Activated naive CD8-positive, alpha-beta T cell treated with anti-CD3 and anti-CD28 coated beads, Interleukin-2, amount 50 U/mL, for 16 hours (primary cell): ENCODE measurements at regions not wholly inside any gene's neighbourhood (a gene's known extent, or its start where the extent isn't known, plus 50 kb on each side); places are given as distances from the start of the nearest gene placed in this dataset.
"Not testable (repeated sequence)": the region's sequence is repeated elsewhere in the genome, so short reads cannot be mapped to it uniquely, and the experiment has no call there.

Source experiments
- DNase-seq: peaks from one replicate; pipeline ENCODE4 v3.0.0-alpha.2; 2020; ENCODE audit warnings: low read depth, low spot score

DNA sequence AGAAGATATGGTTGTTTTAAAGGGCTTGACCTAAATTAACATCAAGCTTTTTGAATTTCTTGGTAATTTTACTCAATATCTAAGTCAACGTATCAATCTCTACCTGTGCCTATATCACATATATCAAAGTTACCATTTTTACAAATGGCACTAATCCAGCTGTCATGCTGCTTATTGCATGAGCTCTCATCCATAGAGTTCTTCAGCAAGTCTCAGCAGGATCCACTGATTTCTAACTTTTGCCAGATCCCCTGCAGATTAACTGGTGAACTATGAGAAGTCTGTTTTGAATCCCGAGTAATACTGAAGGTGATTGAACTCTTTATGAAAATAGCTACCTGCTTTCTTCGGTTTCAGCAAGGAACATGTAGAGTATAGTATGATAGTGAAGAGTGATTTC lies 1239.8 kb upstream of the ACO1 start:
- no peak for DNase-seq

DNA sequence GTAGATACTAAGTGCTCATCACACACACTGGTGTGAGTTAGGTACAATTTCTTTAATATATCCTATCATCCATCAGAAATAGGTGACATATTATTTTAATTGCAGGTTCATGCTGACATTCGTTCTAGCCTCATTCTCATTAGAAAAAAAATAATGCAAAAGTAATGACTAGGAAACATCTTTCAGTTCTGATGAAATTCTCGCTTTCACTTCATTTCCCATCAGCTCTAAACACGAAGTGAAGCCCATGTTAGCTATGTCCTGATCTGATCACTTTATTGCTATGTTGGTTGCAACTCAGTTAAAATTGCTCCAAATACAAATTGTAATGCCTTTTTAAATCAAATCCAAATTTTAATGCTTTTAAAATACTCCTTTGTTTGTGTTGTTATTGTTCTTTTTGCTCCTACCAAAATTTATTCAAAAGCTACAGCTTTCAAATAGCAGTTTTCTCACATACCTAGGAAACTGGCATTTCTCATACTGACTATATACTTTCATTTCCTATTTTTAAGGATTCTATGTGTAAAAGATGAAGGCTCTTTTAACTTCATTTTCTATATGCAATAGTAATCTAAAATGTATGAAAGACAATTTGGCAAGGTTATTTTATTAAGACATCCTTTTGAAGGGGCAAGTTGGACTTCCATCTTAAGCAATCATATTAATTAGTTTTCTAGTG lies 1237.8 kb upstream of the ACO1 start:
- DNase-seq: no peak

DNA sequence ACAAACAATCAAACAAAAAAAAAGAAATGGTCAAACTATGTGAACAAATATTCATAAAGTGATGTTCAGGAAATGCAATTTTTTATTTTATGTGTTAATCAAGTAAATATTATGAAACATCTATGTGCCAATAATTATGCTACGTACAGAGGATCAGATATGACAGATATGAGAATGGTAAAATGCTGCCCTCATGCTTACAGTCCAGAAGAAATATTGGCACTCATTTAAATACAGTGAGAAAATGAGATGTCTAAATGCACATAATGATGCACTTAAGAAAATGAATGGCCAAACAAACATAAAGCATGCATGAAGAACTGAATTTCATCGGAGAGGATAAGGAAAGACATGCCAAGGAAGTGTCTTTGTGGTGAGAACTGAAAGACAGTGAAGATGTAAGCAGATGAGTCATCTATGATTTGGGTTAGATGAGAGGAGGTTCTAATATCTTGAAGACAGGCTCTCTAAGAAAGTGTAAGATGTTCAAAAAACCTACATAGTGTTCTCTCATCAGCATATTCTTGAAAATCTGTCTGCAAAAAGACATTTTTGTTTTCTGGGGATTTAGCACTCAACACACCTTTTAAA lies 1231.1 kb upstream of the ACO1 start:
- DNase-seq: no peak

DNA sequence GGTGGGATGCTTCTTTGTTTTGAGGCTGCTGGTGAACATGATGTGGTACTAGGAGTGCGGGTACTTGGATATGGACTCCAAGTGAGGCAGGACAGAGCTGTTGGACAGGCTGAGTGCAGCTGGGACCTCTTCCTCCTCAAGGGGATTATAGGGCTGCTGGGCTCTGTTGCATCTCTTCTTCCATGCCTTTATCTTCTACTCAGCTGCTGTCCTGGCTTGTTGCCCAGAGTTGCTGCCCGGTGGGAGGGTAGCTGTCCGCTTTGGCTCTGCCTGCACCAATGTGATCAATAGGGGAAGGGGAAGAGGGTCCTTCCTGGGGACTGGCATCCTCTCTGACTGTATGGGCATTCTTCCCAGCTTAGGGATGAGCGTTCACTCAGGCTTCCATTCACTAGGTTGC lies 1217.9 kb upstream of the ACO1 start:
- no peak for DNase-seq

DNA sequence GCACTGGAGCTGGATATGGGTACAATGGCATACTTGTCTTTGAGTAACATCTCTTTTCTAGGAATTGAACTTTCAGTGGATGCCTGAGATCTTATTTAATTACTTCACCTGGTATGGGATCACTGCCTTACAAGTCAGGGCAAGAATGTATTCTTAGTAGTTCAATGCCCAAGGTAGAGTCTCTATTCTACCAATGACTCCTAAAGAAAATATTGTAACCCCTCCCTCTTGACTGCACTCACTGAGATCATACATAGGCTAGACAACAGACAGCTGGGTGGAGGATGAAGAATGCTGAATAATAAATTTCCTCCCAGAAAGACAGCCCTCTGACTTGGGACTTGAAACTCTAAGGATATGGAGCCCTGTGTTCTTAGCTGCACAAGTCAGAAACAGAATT lies 1216.3 kb upstream of the ACO1 start:
- no peak for DNase-seq

DNA sequence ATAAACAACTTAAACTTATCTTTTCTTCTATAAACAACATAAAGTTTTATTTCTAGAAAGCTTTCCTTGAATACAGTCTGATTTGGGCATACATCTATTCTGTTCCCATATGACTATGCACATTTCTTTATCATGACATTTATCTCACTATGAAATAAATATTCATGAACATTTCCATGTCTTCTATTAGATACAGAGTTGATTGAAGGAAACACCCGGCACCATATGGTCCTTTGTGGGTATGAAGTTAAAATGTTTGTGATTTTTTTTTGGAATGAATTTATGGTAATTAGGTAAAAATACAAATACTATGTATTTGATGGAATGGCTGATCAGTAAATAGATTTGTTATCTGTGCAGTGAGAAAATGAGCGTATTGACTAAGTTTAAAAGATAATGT lies 1209.8 kb upstream of the ACO1 start:
- no peak for DNase-seq

DNA sequence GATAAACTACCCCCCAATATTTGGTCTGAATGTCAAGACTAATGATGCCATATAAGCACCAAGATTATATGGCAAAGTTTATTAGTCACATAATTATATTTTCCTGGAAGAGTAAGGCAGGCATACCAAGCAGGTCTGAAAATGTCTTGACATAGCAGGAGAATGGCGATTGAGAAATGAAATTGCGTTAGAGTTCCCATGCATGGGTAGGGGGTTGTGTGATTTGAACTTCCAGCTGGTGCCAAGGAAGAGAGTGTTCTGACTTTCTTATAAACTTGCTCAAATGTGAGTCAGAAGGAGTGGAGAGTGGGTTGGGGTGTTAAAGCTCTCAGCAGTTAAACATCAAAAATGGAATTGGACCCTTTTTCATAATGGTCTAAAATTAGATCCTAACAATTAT lies 1200.6 kb upstream of the ACO1 start:
- no peak for DNase-seq

DNA sequence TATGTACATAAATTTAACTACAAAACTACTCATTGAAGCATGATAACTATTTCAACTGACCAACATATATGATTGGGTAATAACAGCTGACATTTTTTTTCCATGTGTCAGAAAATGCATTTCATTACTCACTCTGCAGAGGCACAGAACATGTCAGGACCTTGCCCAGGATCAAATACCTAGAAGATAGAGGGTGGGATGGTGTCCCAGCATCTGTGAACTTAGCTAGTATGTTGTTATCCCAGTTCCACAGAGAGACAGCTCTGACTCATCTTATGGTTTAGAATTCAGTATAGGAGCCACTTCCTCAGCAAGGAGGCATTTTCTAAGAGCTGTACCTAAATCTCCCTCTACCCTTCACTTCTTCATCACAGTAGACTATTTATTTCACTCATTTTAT lies 1198.6 kb upstream of the ACO1 start:
- DNase-seq: no peak

DNA sequence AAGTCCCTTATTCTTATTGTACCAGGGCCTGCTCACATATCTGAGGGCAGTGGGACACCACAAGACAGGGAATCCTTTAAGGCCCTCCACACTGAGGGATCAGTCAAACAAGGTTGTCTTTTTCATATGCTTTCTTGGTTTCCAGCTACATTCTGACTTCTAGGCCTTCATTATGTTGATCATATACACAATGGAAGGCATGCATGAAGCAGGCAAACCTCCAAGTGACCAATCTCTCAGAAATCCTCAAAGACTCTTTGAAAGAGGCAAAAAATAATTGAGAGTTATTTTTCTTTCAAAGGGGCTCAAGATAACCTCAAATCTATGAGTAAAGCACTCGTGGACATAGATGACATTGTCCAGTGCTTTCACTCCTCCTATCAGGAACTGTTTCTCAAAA lies 1195.9 kb upstream of the ACO1 start:
- DNase-seq: no peak

DNA sequence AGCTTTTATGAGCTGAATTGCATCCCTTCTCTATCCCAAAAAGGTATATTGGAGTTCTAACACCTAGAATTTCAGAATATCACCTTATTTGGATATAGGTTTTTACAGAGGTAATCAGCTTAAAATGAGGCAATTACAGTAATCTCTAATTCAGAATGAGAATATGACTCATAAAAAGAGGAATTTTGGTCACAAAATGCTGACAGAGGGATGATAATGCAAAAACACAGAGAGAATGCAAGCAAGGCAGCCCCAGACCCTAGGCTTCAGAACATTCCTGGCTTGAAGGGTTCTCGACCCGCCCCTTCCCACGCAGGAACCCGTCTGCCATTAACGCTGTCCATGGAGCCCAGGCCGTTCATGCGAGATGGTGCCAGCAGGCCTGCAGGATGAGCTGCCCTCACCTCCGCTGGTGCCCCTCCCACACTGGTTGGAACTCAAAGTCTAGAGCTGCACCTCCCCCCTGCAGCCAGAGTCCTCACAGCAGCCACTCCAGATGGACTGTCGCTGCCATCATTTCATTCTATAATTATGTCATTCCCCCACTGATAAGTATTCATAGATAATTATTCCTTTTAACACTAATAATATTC lies 1173.4 kb upstream of the ACO1 start:
- no peak for DNase-seq

DNA sequence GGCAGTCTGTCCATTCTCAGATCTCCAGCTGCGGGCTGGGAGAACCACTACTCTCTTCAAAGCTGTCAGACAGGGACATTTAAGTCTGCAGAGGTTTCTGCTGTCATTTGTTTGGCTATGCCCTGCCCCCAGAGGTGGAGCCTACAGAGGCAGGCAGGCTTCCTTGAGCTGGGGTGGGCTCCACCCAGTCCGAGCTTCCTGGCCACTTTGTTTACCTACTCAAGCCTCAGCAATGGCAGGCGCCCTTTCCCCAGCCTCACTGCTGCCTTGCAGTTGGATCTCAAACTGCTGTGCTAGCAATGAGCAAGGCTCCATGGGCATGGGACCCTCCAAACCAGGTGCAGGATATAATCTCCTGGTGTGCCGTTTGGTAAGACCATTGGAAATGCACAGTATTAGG lies 1154.5 kb upstream of the ACO1 start:
- not testable (repeated sequence) for DNase-seq

DNA sequence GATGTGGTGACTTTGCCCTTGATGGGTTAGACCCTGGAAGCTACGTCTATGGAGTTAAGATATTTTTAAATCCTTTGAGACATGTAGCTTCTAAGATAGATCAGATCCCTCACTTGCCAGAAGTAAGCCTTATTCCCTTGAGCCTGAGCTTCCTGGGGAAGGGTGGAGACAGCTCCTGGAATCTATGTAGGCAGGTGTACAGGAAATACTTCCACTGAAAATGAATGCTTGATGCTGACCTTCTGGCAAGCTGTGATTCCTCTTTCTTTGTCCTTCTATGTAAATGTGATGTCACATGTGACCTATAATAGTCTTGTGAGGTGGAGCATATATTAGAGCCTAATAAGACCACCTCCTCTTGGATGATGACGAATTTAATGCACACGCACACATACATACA lies 1152.0 kb upstream of the ACO1 start:
- no peak for DNase-seq

DNA sequence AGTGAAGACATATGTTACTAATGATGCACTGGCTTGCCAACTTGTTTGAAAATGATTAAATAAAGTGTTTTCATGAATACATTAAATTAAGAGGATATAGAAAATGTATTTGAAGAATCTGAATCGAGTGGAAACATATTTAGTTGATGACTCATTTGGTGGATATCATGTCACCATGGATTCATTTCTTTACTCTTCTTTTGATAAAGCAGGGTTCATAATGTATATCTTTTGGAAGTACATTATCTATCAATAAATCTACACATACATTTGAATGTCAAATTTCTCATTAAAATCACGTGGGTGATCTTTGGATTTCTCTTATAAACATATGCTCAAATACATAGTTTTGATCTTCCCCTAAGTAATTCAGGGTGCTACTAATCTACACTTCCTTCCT lies 1148.1 kb upstream of the ACO1 start:
- DNase-seq: no peak

DNA sequence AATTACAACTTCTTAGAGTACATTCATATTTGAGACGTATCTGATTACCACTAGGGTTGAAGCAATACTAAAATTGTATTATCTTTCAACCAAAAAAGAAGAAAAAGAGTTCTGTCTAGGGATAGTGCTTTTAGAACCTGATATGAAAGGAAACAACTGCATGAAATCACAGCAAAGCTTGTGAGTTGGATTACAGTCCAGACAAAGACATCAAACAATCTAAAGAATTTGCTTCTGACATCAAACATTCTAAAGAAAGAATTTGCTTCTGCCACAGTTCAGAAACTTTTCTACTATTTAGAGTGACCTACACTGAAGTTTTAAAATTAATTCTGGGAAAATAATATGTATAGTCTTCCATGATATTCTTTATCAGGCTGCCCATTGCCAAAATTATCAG lies 1141.1 kb upstream of the ACO1 start:
- DNase-seq: no peak

DNA sequence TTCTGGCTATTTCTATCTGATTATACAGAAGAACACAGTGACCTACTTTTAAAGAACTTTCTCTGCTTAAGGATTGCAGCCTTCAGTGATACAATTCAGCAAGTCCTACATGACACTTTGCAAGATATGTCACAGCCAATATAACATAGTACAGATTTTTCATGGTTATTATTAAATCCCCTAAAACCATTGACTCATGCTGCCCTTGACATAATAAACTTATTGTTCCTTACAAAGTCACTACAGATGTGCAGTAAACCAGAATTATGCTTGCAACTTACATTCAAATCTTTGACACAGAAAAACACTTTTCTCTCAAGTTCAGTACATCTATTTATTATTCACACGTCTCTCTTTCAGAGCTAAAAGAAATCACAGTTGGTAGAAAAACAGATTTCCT lies 1136.3 kb upstream of the ACO1 start:
- DNase-seq: no peak

DNA sequence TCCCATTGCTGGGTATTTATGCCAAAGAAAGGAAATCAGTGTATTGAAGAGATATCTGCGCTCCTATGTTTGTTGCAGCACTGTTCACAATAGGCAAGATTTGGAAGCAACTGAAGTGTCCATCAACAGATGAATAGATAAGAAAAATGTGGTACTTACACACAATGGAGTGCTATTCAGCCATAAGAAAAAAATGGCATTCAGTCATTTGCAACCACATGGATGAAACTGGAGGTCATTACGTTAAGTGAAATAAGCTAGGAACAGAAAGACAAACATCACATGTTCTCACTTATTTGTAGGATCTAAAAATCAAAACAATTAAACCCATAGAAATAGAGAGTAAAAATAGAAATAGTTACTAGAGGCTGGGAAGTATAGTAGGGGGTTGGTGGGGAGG lies 1133.1 kb upstream of the ACO1 start:
- DNase-seq: no peak

DNA sequence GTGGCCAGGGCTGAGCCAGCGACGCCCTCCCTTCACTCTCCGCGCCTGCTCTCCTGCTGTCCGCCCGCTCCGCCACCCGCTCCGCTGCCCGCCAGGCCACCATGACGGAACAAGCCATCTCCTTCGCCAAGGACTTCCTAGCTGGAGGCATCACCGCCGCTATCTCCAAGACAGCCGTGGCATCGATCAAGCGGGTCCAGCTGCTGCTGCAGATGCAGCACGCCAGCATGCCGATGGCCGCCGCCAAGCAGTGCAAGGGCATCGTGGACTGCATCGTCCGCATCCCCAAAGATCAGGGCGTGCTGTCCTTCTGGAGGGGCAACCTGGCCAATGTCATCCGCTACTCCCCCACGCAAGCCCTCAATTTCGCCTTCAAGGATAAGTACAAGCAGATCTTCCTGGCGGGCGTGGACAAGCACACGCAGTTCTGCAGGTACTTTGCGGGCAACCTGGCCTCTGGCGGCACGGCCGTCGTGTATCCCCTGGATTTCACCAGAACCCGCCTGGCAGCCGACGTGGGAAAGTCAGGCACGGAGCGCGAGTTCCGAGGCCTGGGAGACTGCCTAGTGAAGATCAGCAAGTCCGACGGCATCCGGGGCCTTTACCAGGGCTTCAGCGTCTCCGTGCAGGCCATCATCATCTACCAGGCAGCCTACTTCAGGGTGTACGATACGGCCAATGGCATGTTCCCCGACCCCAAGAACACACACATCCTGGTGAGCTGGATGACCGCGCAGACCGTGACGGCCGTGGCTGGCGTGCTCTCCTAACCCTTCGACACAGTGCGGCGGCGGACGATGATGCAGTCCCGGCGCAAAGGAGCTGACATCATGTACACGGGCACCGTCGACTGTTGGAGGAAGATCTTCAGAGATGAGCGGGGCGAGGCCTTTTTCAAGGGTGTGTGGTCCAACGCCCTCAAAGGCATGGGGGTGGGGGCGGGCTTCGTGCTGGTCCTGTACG lies 1130.4 kb upstream of the ACO1 start:
- no peak for DNase-seq

DNA sequence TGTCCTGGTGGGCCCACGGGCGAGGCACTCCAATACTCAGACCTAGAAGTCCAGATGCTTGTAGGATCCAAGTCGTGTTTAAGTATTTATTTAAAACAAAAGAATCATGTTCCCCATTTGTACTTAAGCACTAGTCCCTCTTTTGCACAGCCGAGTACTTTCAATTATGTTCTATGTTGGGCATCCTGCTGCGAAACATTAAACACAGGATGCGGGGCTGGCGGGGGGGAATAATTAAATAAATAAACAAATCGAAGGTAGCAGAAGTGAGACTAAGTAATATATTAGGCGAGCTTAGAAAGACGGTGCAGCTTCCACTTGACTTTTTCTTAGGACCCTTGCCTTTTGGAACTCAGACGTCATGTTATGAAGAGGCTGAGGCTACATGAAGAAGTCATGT lies 1129.2 kb upstream of the ACO1 start:
- no peak for DNase-seq

DNA sequence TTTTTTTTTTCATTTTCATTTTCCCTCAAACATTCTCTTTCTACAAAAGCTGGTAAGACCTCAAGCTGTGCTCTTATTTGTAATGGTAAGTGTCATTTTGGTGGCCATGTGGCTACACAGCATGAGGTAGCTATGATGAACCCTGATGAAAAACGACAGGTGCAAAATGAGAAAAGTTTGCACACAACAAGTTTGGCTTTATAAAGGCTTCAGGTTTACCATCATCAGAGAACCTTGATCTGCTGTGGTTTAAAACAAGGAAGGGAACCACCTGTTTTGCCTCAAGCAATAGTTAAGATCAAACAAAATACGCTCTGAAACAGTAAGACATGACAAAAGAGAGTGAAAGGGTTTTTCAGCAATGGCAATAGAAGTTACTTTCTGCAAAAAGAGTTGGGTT lies 1124.6 kb upstream of the ACO1 start:
- DNase-seq: no peak

DNA sequence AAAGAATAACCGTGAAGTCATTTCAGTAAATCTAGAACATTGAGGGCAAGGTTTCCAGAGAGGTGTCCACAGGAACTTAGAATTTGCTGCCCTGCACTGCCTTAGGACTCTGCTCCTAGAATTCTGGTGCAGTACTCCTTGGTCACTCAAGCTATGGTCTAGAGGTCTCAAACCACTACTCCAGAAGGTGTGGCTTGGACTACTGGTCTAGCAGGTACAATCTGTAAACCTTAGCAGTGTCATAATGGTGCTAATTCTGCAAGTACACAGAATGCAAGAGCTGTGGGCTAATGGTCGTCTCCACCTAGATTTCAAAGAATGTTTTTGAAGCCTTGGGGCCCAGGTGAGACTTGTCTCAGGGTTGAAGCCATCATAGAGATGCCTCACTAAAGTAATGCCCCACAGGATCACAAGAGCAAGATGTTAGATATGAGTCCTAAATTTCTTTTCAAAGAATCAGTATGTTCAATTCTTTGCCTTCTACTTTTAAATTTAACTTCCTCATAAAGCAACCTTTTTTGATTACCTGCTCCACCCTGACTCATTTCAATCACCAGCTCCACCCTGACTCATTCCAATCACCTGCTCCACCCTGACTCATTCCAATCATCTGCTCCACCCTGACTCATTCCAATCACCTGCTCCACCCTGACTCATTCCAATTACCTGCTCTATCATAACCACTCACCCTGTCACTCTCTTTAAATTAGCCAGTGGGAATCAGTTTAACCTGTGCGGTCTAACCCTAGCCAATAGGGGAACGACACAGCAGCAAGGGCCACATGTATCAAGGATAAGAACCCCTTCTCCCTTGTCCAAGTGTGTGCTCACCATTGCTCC lies 1111.8 kb upstream of the ACO1 start:
- DNase-seq: no peak

DNA sequence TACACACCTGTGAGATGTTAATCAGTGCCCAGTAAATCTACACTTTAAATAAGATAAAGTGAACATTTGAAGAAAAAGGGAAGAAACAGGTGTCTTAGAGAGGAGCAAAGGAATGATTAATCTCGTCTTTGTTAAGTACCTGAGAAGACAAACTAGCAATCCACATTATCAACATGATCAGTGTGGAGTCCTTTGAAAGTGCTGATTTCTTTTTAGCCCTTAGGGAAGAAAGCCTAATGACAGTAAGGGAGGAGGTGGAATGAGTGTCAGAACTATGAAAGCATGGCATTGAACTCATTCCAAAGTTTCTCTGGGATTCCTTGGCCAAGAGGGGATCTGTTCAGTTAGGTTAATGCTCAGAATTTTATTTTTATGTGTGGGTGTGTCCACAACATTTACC lies 1109.0 kb upstream of the ACO1 start:
- DNase-seq: no peak

DNA sequence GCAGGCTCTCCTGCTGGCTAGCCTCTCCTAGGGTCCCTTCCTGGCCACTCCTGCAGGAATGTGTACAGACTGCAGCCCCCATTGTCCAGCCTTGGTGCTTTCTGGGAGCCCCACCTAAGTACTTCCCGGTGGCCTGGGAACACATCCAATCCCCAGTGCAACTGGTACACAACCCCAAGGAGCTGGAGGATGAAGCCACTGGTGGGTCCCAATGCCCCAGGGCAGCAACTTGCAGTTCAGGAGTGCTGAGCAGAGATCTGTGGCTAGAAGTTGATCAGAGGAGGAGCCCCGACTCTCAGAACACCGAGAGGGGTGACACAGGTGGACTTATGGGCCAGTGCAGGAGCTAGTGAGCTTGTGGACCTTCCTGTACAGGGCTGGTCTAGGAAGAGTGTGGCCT lies 1093.7 kb upstream of the ACO1 start:
- DNase-seq: no peak
